ENCODE measurements at regions not wholly inside any gene's neighbourhood (a gene's known extent, or its start where the extent isn't known, plus 50 kb on each side); places are given as distances from the start of the nearest gene placed in this dataset.

GRCh38 chr2:157192445-157193423, 64.8 kb upstream of the GALNT5 start:
- Histone ChIP-seq H3K4me3 (ENCODE audit: insufficient read depth, low read depth, low read length) (no peak overlapping the region), H3K4me1 (ENCODE audit: insufficient read depth, low read length) (peaks cover 6% of the 10 kb centered on the region), H2AFZ (ENCODE audit: low read depth, low read length) (no peak overlapping the region), H4K20me1 (ENCODE audit: insufficient read depth, low read length) (no peaks in the 10 kb centered on the region), H3K27me3 (ENCODE audit: insufficient read depth, low read length) (no peaks in the 10 kb centered on the region), H3K36me3 (ENCODE audit: insufficient read depth, low read length) (no peaks in the 10 kb centered on the region), H3K9me3 (ENCODE audit: insufficient read depth, low read depth, low read length) (no peaks in the 10 kb centered on the region), H3K27ac (ENCODE audit: low read depth, low read length) (no peak overlapping the region), H3K4me2 (ENCODE audit: low read length) (no peak overlapping the region), H3K79me2 (ENCODE audit: insufficient read depth, low read length) (no peaks in the 10 kb centered on the region), H3K9ac (ENCODE audit: low read length) (no peak overlapping the region)
- Mint-ChIP-seq H3K4me3 (ENCODE audit: unreplicated experiment) (no peak overlapping the region), H3K27ac (ENCODE audit: unreplicated experiment) (no peak overlapping the region), H3K27me3 (ENCODE audit: low read depth, unreplicated experiment) (no peaks in the 10 kb centered on the region), H3K9me3 (ENCODE audit: unreplicated experiment) (no peaks in the 10 kb centered on the region), H3K4me1 (ENCODE audit: low read depth, unreplicated experiment) (peaks cover 26% of the 10 kb centered on the region), H3K36me3 (ENCODE audit: low read depth, unreplicated experiment) (no peaks in the 10 kb centered on the region)
- DNase-seq (ENCODE audit: low read depth): no peak
- TF ChIP-seq, protein P1, sequence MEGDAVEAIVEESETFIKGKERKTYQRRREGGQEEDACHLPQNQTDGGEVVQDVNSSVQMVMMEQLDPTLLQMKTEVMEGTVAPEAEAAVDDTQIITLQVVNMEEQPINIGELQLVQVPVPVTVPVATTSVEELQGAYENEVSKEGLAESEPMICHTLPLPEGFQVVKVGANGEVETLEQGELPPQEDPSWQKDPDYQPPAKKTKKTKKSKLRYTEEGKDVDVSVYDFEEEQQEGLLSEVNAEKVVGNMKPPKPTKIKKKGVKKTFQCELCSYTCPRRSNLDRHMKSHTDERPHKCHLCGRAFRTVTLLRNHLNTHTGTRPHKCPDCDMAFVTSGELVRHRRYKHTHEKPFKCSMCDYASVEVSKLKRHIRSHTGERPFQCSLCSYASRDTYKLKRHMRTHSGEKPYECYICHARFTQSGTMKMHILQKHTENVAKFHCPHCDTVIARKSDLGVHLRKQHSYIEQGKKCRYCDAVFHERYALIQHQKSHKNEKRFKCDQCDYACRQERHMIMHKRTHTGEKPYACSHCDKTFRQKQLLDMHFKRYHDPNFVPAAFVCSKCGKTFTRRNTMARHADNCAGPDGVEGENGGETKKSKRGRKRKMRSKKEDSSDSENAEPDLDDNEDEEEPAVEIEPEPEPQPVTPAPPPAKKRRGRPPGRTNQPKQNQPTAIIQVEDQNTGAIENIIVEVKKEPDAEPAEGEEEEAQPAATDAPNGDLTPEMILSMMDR (IDR thresholded peaks at IDR 0.05; ENCODE audit: insufficient read depth, low read depth, low read length): no peak
- TF ChIP-seq EZH2 (IDR thresholded peaks at IDR 0.05; ENCODE audit: insufficient read depth, low read length): no peak
- no peak for FAIRE-seq

- no peaks in the 10 kb centered on the region for H3K36me3 ChIP-seq (ENCODE audit: insufficient read depth, low read length)
- DNase-seq (ENCODE audit: low read depth): no peak
- Mint-ChIP-seq H3K27me3 (ENCODE audit: low read depth, unreplicated experiment) (no peaks in the 10 kb centered on the region), H3K36me3 (ENCODE audit: low read depth, unreplicated experiment) (no peaks in the 10 kb centered on the region), H3K27ac (ENCODE audit: unreplicated experiment) (no peak overlapping the region), H3K4me1 (ENCODE audit: low read depth, unreplicated experiment) (peaks cover 26% of the 10 kb centered on the region), H3K4me3 (ENCODE audit: unreplicated experiment) (no peak overlapping the region), H3K9me3 (ENCODE audit: unreplicated experiment) (no peaks in the 10 kb centered on the region)
- H4K20me1 ChIP-seq (ENCODE audit: insufficient read depth, low read length): no peaks in the 10 kb centered on the region
- H3K9ac ChIP-seq (ENCODE audit: low read length): no peak overlapping the region
- FAIRE-seq: no peak
- H2AFZ ChIP-seq (ENCODE audit: low read depth, low read length): no peak overlapping the region
- H3K27me3 ChIP-seq (ENCODE audit: insufficient read depth, low read length): no peaks in the 10 kb centered on the region
- H3K9me3 ChIP-seq (ENCODE audit: insufficient read depth, low read depth, low read length): no peaks in the 10 kb centered on the region
- H3K4me2 ChIP-seq (ENCODE audit: low read length): no peak overlapping the region
- TF ChIP-seq EZH2 (IDR thresholded peaks at IDR 0.05; ENCODE audit: insufficient read depth, low read length): no peak
- TF ChIP-seq, protein P1 (IDR thresholded peaks at IDR 0.05; ENCODE audit: insufficient read depth, low read depth, low read length): no peak
- H3K4me1 ChIP-seq (ENCODE audit: insufficient read depth, low read length): peaks cover 6% of the 10 kb centered on the region
- H3K4me3 ChIP-seq (ENCODE audit: insufficient read depth, low read depth, low read length): no peak overlapping the region
- H3K27ac ChIP-seq (ENCODE audit: low read depth, low read length): no peak overlapping the region
- H3K79me2 ChIP-seq (ENCODE audit: insufficient read depth, low read length): no peaks in the 10 kb centered on the region
Measured at GRCh38 chr2:157193461-157193860, 64.0 kb upstream of the GALNT5 start.

Data from astrocyte (in vitro differentiated cells and primary cell).